T-cell (primary cell): ENCODE measurements at regions not wholly inside any gene's neighbourhood (a gene's known extent, or its start where the extent isn't known, plus 50 kb on each side); places are given as distances from the start of the nearest gene placed in this dataset.

Experiments used
- ATAC-seq, 4 experiments: fragments of 200-7000 bp in 3 of 4; fragments of 150-1000 bp in 1 of 4; cut with Tn5 transposase; replicated peaks in 1 of 4; 1 replicate in 3 of 4; 2 replicates in 1 of 4; pipeline ENCODE4 v1.10.0; 2021; ENCODE audit warnings: moderate library complexity in 3 of 4, mild to moderate bottlenecking in 2 of 4, moderate number of reproducible peaks in 1 of 4
- CTCF ChIA-PET, 2 donors: fragments of 300-600 bp; sonication (Branson Sonifier 250); formaldehyde crosslinking; loops; one replicate each; lab custom pipeline; 2022; ENCODE audit warnings: antibody characterized with exemption in 2 of 2; lab: Charles Lee
- POLR2A ChIA-PET, 2 donors: fragments of 300-600 bp; sonication (Branson Sonifier 250); formaldehyde crosslinking; loops; one replicate each; lab custom pipeline; 2022; ENCODE audit warnings: antibody characterized with exemption in 2 of 2; lab: Charles Lee
- DNase-seq, 35 experiments: peaks; one replicate each; pipeline versions ENCODE4 v3.0.0 to v3.0.0-alpha.2; 2013 to 2023
- H3K27ac ChIP-seq: one replicate; pipeline ENCODE4 v1.5.1; 2013; ENCODE audit warnings: low read length
- H3K27me3 ChIP-seq, 2 experiments: replicated peaks in 1 of 2; 1 replicate in 1 of 2; 2 replicates in 1 of 2; pipeline versions ENCODE4 v1.6.1 to v1.7.0; 2013; ENCODE audit warnings: low read length in 1 of 2, mixed read lengths in 1 of 2; ENCODE audit not compliant: control insufficient read depth in 2 of 2, insufficient read depth in 2 of 2; ENCODE audit errors: extremely low read depth in 1 of 2
- H3K36me3 ChIP-seq, 2 donors: 1 replicate in 1 of 2; 2 replicates in 1 of 2; pipeline versions ENCODE4 v1.6.1 to v1.7.0; 2013; ENCODE audit warnings: low read length in 1 of 2; ENCODE audit not compliant: control insufficient read depth in 2 of 2, insufficient read depth in 1 of 2; ENCODE audit errors: extremely low read depth in 1 of 2
- H3K4me1 ChIP-seq, 2 experiments: 1 replicate in 1 of 2; 2 replicates in 1 of 2; pipeline versions ENCODE4 v1.6.1 to v1.7.0; 2013; ENCODE audit warnings: low read length in 2 of 2, mixed read lengths in 1 of 2; ENCODE audit not compliant: insufficient read depth in 2 of 2, control insufficient read depth in 1 of 2; ENCODE audit errors: extremely low read depth in 1 of 2
- H3K4me3 ChIP-seq, 2 donors: 1 replicate in 1 of 2; 2 replicates in 1 of 2; pipeline versions ENCODE4 v1.5.1 to v1.7.0; 2013; ENCODE audit warnings: mild to moderate bottlenecking in 2 of 2, low read length in 1 of 2, moderate library complexity in 1 of 2; ENCODE audit not compliant: control insufficient read depth in 1 of 2; ENCODE audit errors: extremely low read depth in 1 of 2
- H3K9me3 ChIP-seq: 2 replicates; pipeline ENCODE4 v1.7.0; 2013
- H3K27ac Mint-ChIP-seq, 2 donors: one replicate each; pipeline ENCODE4 v1.8.0; 2020 to 2021; ENCODE audit warnings: mild to moderate bottlenecking in 2 of 2, mixed read lengths in 2 of 2
- H3K27me3 Mint-ChIP-seq, 2 donors: one replicate each; pipeline ENCODE4 v1.8.0; 2021 to 2022; ENCODE audit warnings: mixed read lengths in 2 of 2
- H3K36me3 Mint-ChIP-seq: one replicate; pipeline ENCODE4 v1.8.0; 2021; ENCODE audit warnings: mixed read lengths
- H3K4me1 Mint-ChIP-seq, 3 donors: one replicate each; pipeline ENCODE4 v1.8.0; 2020 to 2022; ENCODE audit warnings: mixed read lengths in 3 of 3, mild to moderate bottlenecking in 1 of 3
- H3K4me3 Mint-ChIP-seq, 3 donors: one replicate each; pipeline ENCODE4 v1.8.0; 2020 to 2022; ENCODE audit warnings: mild to moderate bottlenecking in 3 of 3, mixed read lengths in 3 of 3, moderate library complexity in 3 of 3
- H3K9me3 Mint-ChIP-seq, 3 donors: one replicate each; pipeline ENCODE4 v1.8.0; 2020 to 2022; ENCODE audit warnings: mixed read lengths in 3 of 3
- WGBS: methylation state at CpG from one replicate; pipeline ENCODE4 v1.1.5; 2013; ENCODE audit warnings: missing lambda C conversion rate; ENCODE audit not compliant: insufficient coverage; 5-methylcytosine and 5-hydroxymethylcytosine counted together

DNA sequence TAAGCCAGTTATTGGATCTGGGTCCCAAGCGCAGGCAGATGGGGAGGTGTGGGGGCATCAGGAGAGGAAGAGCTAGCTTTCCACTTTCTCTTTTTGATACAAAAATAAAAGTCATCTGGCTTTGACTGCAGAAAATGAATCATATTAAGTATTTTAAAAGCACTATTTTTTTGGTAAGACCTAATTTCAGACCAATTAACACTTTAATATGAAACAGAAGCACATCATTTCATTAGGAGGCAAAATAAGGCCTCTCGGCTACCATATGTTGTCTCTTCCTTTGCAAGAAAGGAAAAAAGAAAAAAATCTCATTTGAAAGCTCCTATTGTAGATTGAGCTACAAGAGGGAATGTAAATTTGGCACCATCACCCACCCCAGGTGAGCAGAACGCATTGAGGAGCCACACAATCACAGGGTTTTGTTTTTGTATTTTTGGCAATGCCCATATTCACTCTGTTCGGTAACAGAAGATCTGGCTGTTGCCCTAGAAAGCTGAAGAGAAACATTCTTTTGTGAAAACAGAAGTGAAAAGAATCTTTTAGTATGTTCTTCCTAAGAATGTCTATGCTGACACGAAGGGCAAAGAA is 390.7 kb upstream of the ETAA1 start:
- H3K36me3 ChIP-seq = no peaks in the 10 kb centered on the region
- Mint-ChIP-seq H3K27ac (no peak overlapping the region), H3K36me3 (no peaks in the 10 kb centered on the region), H3K4me3 (no peak overlapping the region), H3K4me1 (no peaks in the 10 kb centered on the region), H3K9me3 (peaks cover 0 to 6% (median 4%) of the 10 kb centered on the region in 3 donors), H3K27me3 (no peaks in the 10 kb centered on the region)
- no peak overlapping the region for H3K4me3 ChIP-seq
- CTCF ChIA-PET = no interaction called here
- WGBS = 0% methylated on average over 1 of the region's 5 CpGs
- POLR2A ChIA-PET = interaction anchor here in 1 of 2 donors (0.6 kb wide), 1 partner anchor 144 kb away, joined by 4 read pairs; no protein-coding TSS in a partner anchor
- H3K27ac ChIP-seq = no peak overlapping the region
- no peaks in the 10 kb centered on the region for H3K27me3 ChIP-seq
- DNase-seq (no peak), ATAC-seq (no peak)
- no peaks in the 10 kb centered on the region for H3K9me3 ChIP-seq
- H3K4me1 ChIP-seq = no peaks in the 10 kb centered on the region

DNA sequence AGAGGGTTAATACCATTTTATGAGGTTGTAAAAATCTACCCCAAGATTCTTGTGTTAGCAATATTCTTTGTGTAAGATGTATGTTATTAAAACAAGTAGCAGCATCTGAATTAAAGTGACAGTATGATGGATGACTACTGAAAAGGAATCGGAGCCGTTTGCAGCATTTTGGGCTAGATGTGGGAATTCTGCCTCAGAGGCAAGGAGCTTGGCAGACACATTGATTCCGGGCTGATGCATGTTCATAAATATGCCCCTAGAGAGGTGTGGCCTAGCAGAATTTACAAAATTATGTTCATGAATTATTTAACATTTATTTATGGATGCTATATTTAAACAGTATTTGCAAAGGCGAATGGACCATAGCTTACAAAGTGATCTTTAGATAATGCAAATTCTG is 389.0 kb upstream of the ETAA1 start:
- no peak for ATAC-seq
- H3K4me3 Mint-ChIP-seq = no peak overlapping the region

DNA sequence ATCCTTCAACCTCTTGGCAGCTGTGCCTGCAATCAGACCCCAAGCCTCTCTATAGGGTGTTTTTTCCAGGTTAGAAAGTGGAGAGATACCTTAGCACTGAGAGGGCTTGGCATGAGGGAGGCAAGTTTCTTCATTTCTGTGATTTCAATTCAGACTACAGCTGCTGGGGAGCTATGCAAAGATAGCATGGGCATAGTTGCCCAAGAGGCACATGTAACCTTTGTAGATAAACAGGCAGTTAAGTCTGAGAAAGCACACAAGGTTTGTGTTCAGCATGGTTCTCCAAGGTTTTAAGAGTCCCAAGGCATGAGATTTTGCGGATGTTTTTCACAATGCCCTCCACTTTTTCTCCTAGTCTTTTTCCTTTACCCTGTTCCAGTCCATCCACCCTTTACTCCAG is 385.0 kb upstream of the ETAA1 start:
- H3K27ac ChIP-seq = no peak overlapping the region
- no peaks in the 10 kb centered on the region for H3K4me1 ChIP-seq
- H3K27me3 Mint-ChIP-seq = no peaks in the 10 kb centered on the region
- H3K4me3 ChIP-seq = no peak overlapping the region
- ChIA-PET CTCF (no interaction called here), POLR2A (no interaction called here)
- WGBS = 60% methylated on average over 1 of the region's 1 CpG
- H3K36me3 ChIP-seq = no peaks in the 10 kb centered on the region
- no peak for ATAC-seq
- DNase-seq = no peak
- H3K4me3 Mint-ChIP-seq = no peak overlapping the region
- no peaks in the 10 kb centered on the region for H3K36me3 Mint-ChIP-seq
- no peaks in the 10 kb centered on the region for H3K9me3 ChIP-seq
- H3K27ac Mint-ChIP-seq = no peak overlapping the region
- H3K4me1 Mint-ChIP-seq = no peaks in the 10 kb centered on the region
- no peaks in the 10 kb centered on the region for H3K27me3 ChIP-seq
- peaks cover 3 to 7% (median 4%) of the 10 kb centered on the region in 3 donors for H3K9me3 Mint-ChIP-seq

More for the DNA sequence above, 389.0 kb upstream of the ETAA1 start:
- H3K4me1 Mint-ChIP-seq = no peaks in the 10 kb centered on the region
- H3K9me3 ChIP-seq = no peaks in the 10 kb centered on the region
- H3K4me1 ChIP-seq = no peaks in the 10 kb centered on the region
- CTCF ChIA-PET = no interaction called here
- H3K4me3 ChIP-seq = no peak overlapping the region
- no peak for DNase-seq
- H3K27ac ChIP-seq = no peak overlapping the region
- no peaks in the 10 kb centered on the region for H3K36me3 ChIP-seq
- H3K27me3 Mint-ChIP-seq = no peaks in the 10 kb centered on the region
- no peak overlapping the region for H3K27ac Mint-ChIP-seq
- H3K9me3 Mint-ChIP-seq = peaks cover 0 to 7% (median 6%) of the 10 kb centered on the region in 3 donors
- 69% methylated on average over 3 of the region's 4 CpGs for WGBS
- no peaks in the 10 kb centered on the region for H3K27me3 ChIP-seq
- POLR2A ChIA-PET = no interaction called here
- H3K36me3 Mint-ChIP-seq = no peaks in the 10 kb centered on the region

DNA sequence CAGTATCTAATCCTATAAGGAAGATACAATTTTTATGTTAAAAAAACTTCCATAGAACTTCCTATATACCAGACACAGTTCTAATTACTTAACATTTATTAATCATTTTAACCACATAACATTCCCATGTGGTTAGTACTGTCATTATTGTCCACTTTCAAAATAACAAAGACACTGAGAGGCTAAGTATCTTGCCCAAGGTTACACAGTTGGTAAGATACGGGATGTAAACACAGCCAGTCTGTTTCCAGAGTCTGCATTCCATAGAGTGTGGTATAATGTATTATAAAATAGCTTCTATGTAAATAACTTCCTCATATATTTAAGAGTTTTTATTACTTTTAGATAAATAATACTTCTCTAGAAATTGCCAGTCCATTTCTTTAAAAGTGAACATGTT is 383.3 kb upstream of the ETAA1 start:
- Mint-ChIP-seq H3K27me3 (no peaks in the 10 kb centered on the region), H3K4me1 (no peaks in the 10 kb centered on the region), H3K27ac (no peak overlapping the region), H3K36me3 (no peaks in the 10 kb centered on the region), H3K9me3 (peaks cover 4 to 7% (median 4%) of the 10 kb centered on the region in 3 donors), H3K4me3 (no peak overlapping the region)
- POLR2A ChIA-PET = no interaction called here
- Histone ChIP-seq H3K4me3 (no peak overlapping the region), H3K9me3 (no peaks in the 10 kb centered on the region), H3K36me3 (no peaks in the 10 kb centered on the region), H3K27ac (no peak overlapping the region), H3K27me3 (no peaks in the 10 kb centered on the region), H3K4me1 (no peaks in the 10 kb centered on the region)
- DNase-seq (no peak), ATAC-seq (no peak)
- WGBS = no CpG with 5 or more reads among the region's 1 CpG
- CTCF ChIA-PET = no interaction called here

DNA sequence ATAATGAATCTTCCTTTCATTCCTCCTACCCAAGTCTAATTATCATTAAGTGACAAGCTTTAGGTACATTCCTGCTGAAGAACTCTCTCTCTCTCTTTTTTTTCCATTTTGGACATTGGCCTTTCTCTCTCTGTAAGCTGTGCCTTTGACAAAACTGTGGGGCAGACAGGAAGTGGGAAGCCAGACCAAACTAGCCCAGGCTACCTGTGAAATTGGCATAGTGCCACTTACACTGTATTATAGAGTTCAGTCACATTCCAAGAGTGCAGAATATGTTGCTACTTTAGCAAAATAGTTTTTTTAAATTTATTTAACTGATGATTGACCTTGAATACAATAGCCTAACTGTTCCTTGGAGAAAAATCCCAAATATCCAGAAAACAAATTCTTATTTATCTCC is 381.5 kb upstream of the ETAA1 start:
- no peaks in the 10 kb centered on the region for H3K4me1 Mint-ChIP-seq
- H3K36me3 Mint-ChIP-seq = no peaks in the 10 kb centered on the region
- no peaks in the 10 kb centered on the region for H3K27me3 ChIP-seq
- no peak overlapping the region for H3K4me3 Mint-ChIP-seq
- no peak overlapping the region for H3K27ac Mint-ChIP-seq
- no peaks in the 10 kb centered on the region for H3K36me3 ChIP-seq
- H3K27ac ChIP-seq = no peak overlapping the region
- no peaks in the 10 kb centered on the region for H3K4me1 ChIP-seq
- no peak for ATAC-seq
- H3K9me3 ChIP-seq = no peaks in the 10 kb centered on the region
- DNase-seq = no peak
- ChIA-PET POLR2A (no interaction called here), CTCF (no interaction called here)
- no peak overlapping the region for H3K4me3 ChIP-seq
- H3K27me3 Mint-ChIP-seq = no peaks in the 10 kb centered on the region
- H3K9me3 Mint-ChIP-seq = peaks cover 3 to 15% (median 7%) of the 10 kb centered on the region in 3 donors

DNA sequence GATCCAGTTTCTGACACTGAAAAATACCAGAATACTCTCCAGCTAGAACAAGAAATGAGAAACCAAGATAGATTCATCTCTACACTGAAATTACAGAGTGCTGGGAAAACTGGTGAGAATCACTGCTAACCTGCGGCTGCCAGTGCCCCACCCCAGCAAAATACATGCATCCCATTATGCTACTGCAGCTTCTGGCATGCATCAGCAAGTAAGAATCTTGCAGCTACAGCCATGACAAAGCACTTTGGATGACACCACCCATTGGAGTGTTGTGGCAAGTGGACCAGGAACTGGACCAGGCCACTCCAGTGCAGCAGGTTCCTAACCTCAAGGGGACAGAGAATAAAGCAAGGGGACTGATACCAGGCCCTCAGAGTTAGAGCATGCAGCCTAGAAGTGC is 378.8 kb upstream of the ETAA1 start:
- no peaks in the 10 kb centered on the region for H3K36me3 Mint-ChIP-seq
- DNase-seq = no peak
- Histone ChIP-seq H3K27me3 (no peaks in the 10 kb centered on the region), H3K36me3 (no peaks in the 10 kb centered on the region), H3K4me1 (no peaks in the 10 kb centered on the region), H3K27ac (no peak overlapping the region), H3K4me3 (no peak overlapping the region), H3K9me3 (no peaks in the 10 kb centered on the region)
- POLR2A ChIA-PET = no interaction called here
- peaks cover 6 to 15% (median 7%) of the 10 kb centered on the region in 3 donors for H3K9me3 Mint-ChIP-seq
- no peak overlapping the region for H3K27ac Mint-ChIP-seq
- no CpG with 5 or more reads among the region's 1 CpG for WGBS
- ATAC-seq = no peak
- H3K4me1 Mint-ChIP-seq = no peaks in the 10 kb centered on the region
- H3K27me3 Mint-ChIP-seq = no peaks in the 10 kb centered on the region
- no peak overlapping the region for H3K4me3 Mint-ChIP-seq
- CTCF ChIA-PET = no interaction called here

DNA sequence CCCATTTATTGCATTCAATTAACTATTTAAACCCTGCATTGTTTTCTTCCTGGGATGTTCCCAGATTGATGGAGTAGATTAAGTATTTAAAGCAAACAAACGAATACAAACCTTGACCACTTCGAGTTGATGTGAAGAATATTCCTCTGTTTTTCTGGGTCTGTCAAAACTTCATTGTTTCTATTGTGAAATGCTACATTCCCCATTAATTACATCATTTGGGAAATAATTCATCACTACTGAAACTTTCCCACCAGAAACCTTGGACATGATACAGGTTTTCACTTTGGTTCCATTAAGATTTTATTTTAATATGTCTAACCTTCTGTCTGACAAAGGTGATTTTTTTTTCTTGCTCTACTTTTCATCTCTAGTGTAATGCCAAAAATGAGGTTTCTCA is 365.1 kb upstream of the ETAA1 start:
- DNase-seq (no peak), ATAC-seq (no peak)
- Mint-ChIP-seq H3K36me3 (no peaks in the 10 kb centered on the region), H3K4me3 (no peak overlapping the region), H3K27me3 (no peaks in the 10 kb centered on the region), H3K4me1 (no peaks in the 10 kb centered on the region), H3K27ac (no peak overlapping the region), H3K9me3 (peaks cover 0 to 3% (median 0%) of the 10 kb centered on the region in 3 donors)
- H3K27me3 ChIP-seq = no peaks in the 10 kb centered on the region
- no CpG with 5 or more reads among the region's 2 CpGs for WGBS
- H3K4me3 ChIP-seq = no peak overlapping the region
- H3K4me1 ChIP-seq = no peaks in the 10 kb centered on the region
- H3K36me3 ChIP-seq = no peaks in the 10 kb centered on the region
- ChIA-PET CTCF (no interaction called here), POLR2A (no interaction called here)
- no peaks in the 10 kb centered on the region for H3K9me3 ChIP-seq
- H3K27ac ChIP-seq = no peak overlapping the region
